Keratinocyte (primary cell): ENCODE measurements at regions not wholly inside any gene's neighbourhood (a gene's known extent, or its start where the extent isn't known, plus 50 kb on each side); places are given as distances from the start of the nearest gene placed in this dataset.

Experiments
- CTCF ChIP-seq, 3 experiments: IDR thresholded peaks in 1 of 3; conservative IDR thresholded peaks in 1 of 3; optimal IDR thresholded peaks in 1 of 3; 2 replicates in 2 of 3; 3 replicates in 1 of 3; pipeline versions ENCODE3 to v1.5.1; 2011; ENCODE audit warnings: low read length in 3 of 3, mild to moderate bottlenecking in 3 of 3, moderate library complexity in 2 of 3, control low read depth in 1 of 3, inconsistent platforms in 1 of 3; ENCODE audit not compliant: insufficient read depth in 2 of 3; ENCODE audit errors: extremely low read depth in 1 of 3
- EZH2 ChIP-seq: IDR thresholded peaks from one replicate; pipeline ENCODE4 v1.6.1; 2012; ENCODE audit warnings: inconsistent platforms, mild to moderate bottlenecking, low read length, moderate library complexity

DNA sequence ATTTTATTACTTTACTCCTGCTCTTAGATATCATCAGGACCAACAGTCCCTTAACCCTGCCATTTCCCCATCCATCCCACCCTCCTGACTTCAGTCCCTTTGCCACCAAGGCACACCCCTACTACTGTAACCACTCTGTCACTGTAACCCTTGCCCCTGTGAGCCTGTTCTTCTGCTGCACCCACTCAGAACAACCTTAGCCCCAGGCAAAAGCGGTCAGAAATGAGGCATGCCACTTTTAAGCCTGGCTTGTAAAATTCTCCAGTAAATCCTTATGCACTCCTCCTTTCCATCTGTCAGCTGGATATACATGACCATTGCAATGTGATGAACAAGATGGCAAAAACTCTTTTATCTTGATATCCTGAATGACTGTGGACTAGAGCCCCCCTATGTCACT lies 555.0 kb upstream of the PLXNA2 start:
- no peak for TF ChIP-seq CTCF (optimal IDR thresholded peaks at IDR 0.05 in 1 of 3, IDR thresholded peaks at IDR 0.05 in 1 of 3, conservative IDR thresholded peaks at IDR 0.05 in 1 of 3; ENCODE audit: extremely low read depth in 1 of 3, insufficient read depth in 2 of 3, low read length in 3 of 3)
- TF ChIP-seq EZH2 = no peak
